ENCODE measurements at regions not wholly inside any gene's neighbourhood (a gene's known extent, or its start where the extent isn't known, plus 50 kb on each side); places are given as distances from the start of the nearest gene placed in this dataset.

DNA sequence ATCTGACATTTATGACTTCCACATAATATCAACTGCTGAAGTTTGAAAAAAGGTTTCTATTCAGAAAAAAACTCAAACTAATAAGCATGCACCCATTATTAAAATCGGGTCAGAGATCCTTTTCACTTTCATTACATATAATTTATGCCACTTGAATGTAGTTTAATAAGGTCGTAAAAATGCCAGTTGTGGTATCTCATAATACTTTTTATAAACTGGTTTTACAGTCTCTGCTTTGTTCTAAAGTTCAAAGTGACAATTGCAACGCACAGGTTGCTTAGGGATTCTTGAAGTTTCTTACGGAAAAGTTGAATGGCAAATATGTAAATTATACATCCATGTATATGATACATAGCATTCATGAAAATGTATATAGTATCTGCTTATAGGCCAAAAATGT, 229.4 kb upstream of the CEP162 start:
- Histone ChIP-seq H3K4me1 (no peaks in the 10 kb centered on the region), H3K4me3 (no peak overlapping the region), H3K9me3 (no peaks in the 10 kb centered on the region), H3K36me3 (replicated peaks) (no peaks in the 10 kb centered on the region), H3K27me3 (ENCODE audit: low read depth) (peaks cover 5% of the 10 kb centered on the region)
- in situ Hi-C loops (cut with MboI; ENCODE audit: low sequenced_read_pairs), result no loop called here
- DNase-seq (ENCODE audit: low spot score in 2 of 2), result no peak

DNA sequence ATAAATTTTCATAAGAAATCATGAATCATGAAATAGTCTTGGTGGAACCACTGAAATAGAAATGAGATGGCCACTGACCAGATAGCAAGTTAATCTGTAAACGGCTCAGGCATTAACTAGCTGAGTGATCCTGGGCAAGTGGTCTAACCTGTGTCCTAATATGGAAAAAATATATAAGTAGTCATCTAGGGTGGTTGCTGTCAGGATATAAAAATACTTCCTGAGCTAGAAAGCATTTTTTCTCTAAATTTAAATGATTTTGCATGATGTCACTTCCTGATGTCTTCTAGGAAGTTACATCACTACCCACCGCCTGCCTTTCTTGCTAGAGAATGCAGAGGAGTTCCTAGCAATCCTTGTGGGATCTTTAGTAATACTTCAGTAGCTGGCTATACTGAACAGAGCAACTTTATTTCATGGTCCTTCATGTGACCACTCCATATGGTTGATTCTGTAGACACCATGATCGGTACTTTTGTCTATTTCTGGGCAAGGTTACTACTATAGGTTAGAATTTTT, 228.1 kb upstream of the CEP162 start:
- Histone ChIP-seq H3K4me1 (no peaks in the 10 kb centered on the region), H3K27me3 (ENCODE audit: low read depth) (peaks cover 5% of the 10 kb centered on the region), H3K9me3 (no peaks in the 10 kb centered on the region), H3K36me3 (replicated peaks) (no peaks in the 10 kb centered on the region), H3K4me3 (no peak overlapping the region)
- DNase-seq (ENCODE audit: low spot score in 2 of 2), result no peak
- in situ Hi-C loops (cut with MboI; ENCODE audit: low sequenced_read_pairs), result no loop called here

DNA sequence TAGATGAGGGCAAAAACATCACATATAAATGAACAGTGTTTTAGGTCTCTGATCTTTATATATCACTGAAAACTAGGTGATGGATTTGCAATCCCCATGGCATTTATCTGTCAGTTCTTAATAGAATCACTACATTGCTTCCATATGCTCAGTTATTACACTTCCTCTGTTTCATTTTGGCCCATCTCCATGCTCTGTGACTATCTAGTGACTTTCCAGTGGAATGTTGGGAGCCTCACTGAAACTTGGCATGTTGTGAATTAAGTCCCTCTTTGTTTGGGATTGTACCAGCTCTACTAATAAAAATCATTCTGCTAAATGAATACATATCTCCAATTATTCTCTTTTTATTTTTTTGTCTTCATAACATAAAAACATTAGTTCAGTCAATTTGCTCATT, 226.1 kb upstream of the CEP162 start:
- Histone ChIP-seq H3K4me1 (no peaks in the 10 kb centered on the region), H3K9me3 (no peaks in the 10 kb centered on the region), H3K4me3 (no peak overlapping the region), H3K27me3 (ENCODE audit: low read depth) (no peaks in the 10 kb centered on the region; the same call in 1 of the 2 replicates), H3K36me3 (replicated peaks) (no peaks in the 10 kb centered on the region)
- in situ Hi-C loops (cut with MboI; ENCODE audit: low sequenced_read_pairs), result no loop called here
- no peak for DNase-seq (ENCODE audit: low spot score in 2 of 2)

DNA sequence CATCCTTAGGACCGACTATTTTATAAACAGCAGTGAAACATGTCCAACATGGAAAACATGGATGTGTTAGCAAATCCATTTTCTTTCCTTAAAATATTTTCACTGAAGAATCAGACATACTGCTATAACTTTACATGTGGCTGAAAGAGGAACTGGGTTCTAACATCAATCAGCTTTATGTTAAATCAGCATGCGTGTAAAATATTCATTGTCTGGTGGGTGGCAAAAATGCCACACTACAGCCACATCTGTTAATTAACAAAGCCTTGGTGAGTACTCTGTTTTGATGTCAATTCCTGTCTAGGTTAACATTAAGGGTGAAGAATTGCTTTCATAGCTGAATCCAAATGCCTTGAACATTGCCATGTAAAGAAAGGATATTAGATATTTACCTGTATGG, 222.6 kb upstream of the CEP162 start:
- no peaks in the 10 kb centered on the region for H3K27me3 ChIP-seq (ENCODE audit: low read depth)
- in situ Hi-C loops (cut with MboI; ENCODE audit: low sequenced_read_pairs), result no loop called here
- no peaks in the 10 kb centered on the region for H3K4me1 ChIP-seq
- H3K36me3 ChIP-seq (replicated peaks), result no peaks in the 10 kb centered on the region
- H3K9me3 ChIP-seq, result no peaks in the 10 kb centered on the region
- no peak for DNase-seq (ENCODE audit: low spot score in 2 of 2)
- no peak overlapping the region for H3K4me3 ChIP-seq

DNA sequence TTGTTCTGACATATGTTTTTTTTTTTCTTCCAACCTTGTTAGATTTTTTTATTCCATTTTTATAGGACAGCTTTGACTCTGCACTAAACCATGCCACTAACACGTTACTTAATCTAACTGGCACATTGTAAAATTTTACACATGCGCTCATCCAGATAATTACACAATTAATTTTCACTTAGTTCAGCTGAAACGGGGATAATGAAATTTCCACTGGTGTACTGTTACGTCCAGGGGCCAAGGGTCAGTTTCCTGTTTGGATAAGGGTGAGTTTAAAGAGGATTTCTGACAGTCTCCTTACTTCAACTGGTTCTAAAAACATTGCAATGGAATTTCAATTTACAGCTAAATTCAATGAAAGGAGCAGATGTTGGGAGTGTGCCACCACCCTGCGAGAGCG, 221.8 kb upstream of the CEP162 start:
- in situ Hi-C loops (cut with MboI; ENCODE audit: low sequenced_read_pairs), result no loop called here
- Histone ChIP-seq H3K27me3 (ENCODE audit: low read depth) (no peaks in the 10 kb centered on the region), H3K9me3 (no peaks in the 10 kb centered on the region), H3K4me1 (no peaks in the 10 kb centered on the region), H3K36me3 (replicated peaks) (no peaks in the 10 kb centered on the region), H3K4me3 (no peak overlapping the region)
- no peak for DNase-seq (ENCODE audit: low spot score in 2 of 2)

DNA sequence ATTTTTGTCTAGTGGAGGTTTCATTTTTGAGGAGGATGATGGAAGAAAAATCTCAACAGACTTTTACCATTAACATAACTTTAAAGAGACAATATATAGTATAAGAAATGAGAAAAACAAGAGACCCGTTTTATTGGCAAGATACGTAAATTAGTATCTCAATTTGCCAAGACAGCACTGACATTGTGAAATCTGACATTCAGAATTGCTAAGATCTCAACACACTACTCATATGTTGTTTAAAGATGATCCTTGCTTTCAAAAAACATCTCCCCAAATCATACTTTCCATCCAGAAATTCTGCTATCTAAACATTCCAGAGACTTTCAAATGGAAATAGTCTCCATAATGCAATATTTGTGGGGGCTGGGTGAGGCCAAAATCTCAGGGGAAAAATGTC, 220.9 kb upstream of the CEP162 start:
- in situ Hi-C loops (cut with MboI; ENCODE audit: low sequenced_read_pairs), result no loop called here

DNA sequence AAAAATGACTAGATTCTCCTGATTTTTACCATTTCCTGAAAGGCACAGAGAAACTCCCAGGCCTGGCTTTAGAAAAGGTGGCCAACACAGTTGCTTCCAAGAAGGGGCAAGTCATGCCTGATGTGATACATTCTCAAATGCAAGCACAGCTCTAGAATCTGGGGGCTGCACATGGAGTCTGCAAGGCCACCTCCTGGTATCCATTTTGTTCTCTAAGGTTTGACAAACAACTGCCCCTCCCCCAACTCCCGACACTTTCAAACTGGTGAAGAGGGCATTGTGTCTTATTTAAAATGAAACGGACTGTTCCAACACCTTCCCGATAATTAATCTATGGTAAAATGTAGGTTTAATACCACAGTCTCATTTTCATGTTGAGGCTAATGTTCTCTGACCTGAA, 220.2 kb upstream of the CEP162 start:
- Histone ChIP-seq H3K36me3 (replicated peaks) (no peaks in the 10 kb centered on the region), H3K4me1 (no peaks in the 10 kb centered on the region), H3K27me3 (ENCODE audit: low read depth) (no peaks in the 10 kb centered on the region), H3K4me3 (no peak overlapping the region), H3K9me3 (no peaks in the 10 kb centered on the region)
- no peak for DNase-seq (ENCODE audit: low spot score in 2 of 2)
- in situ Hi-C loops (cut with MboI; ENCODE audit: low sequenced_read_pairs), result no loop called here

More for the DNA sequence above, 220.9 kb upstream of the CEP162 start:
- Histone ChIP-seq H3K36me3 (replicated peaks) (no peaks in the 10 kb centered on the region), H3K27me3 (ENCODE audit: low read depth) (no peaks in the 10 kb centered on the region), H3K4me3 (no peak overlapping the region), H3K9me3 (no peaks in the 10 kb centered on the region), H3K4me1 (no peaks in the 10 kb centered on the region)
- DNase-seq (ENCODE audit: low spot score in 2 of 2), result no peak

DNA sequence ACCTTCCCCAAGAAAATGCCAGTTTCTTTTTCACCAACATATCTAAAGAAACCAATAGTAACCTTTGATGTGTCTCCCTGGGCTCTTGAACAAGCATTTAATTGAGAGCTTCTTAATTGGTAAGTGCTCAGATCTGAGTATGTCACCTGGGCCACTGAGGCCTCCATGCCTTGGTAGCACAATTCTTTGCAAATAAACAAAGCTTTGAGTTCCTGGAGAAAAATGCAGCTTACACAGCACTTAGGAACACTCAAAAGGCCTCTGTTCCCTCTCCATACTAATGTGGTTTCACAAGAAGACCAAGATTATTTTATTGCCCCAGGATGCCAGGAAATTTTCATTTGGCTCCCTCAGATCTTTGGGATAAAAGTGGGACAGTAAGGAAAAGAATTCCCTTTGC, 217.6 kb upstream of the CEP162 start:
- Histone ChIP-seq H3K36me3 (replicated peaks) (no peaks in the 10 kb centered on the region), H3K9me3 (no peaks in the 10 kb centered on the region), H3K4me1 (no peaks in the 10 kb centered on the region), H3K4me3 (no peak overlapping the region), H3K27me3 (ENCODE audit: low read depth) (no peaks in the 10 kb centered on the region)
- no peak for DNase-seq (ENCODE audit: low spot score in 2 of 2)
- in situ Hi-C loops (cut with MboI; ENCODE audit: low sequenced_read_pairs), result no loop called here

DNA sequence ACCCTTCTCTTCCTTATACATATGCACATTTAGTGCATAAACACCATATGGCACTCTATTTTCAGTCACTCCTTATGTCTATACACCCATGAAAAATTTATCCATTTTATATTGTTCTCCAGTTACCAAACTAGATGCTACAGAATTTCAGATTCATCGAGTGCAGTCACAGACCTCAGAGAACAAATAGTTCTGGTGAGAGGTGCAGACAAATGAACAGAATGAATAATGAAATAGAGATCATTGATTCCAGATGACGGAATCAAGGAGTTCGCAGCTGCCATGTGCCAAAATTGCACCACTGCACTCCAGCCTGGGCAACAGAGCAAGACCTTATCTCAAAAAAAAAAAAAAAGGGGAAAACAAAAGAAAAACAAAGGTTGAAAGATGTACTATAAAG, 214.8 kb upstream of the CEP162 start:
- H3K4me3 ChIP-seq, result no peak overlapping the region
- no peaks in the 10 kb centered on the region for H3K4me1 ChIP-seq
- H3K9me3 ChIP-seq, result no peaks in the 10 kb centered on the region
- in situ Hi-C loops (cut with MboI; ENCODE audit: low sequenced_read_pairs), result no loop called here
- no peaks in the 10 kb centered on the region for H3K27me3 ChIP-seq (ENCODE audit: low read depth)
- DNase-seq (ENCODE audit: low spot score in 2 of 2), result no peak
- no peaks in the 10 kb centered on the region for H3K36me3 ChIP-seq (replicated peaks)

DNA sequence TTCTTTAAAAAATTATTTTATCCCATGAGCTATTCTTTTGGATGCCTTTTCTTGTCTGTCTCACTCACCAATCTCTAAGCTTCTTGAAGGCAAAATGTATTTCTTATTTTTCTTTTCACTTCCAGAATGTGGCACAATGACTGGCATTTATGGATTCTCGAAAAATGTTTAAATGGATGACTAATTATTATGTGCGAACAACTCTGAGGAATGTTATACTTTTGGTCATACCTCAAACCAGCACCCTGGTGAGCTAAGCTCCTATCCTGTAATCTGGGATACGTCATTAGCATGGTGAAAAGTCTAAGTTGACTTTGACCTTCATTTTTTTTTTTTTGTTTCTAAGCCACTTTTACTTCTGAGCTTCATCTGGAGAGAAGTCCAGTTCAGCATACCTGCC, 214.0 kb upstream of the CEP162 start:
- no peak overlapping the region for H3K4me3 ChIP-seq
- H3K9me3 ChIP-seq, result no peaks in the 10 kb centered on the region
- DNase-seq (ENCODE audit: low spot score in 2 of 2), result no peak
- H3K27me3 ChIP-seq (ENCODE audit: low read depth), result no peaks in the 10 kb centered on the region
- in situ Hi-C loops (cut with MboI; ENCODE audit: low sequenced_read_pairs), result no loop called here
- no peaks in the 10 kb centered on the region for H3K4me1 ChIP-seq
- no peaks in the 10 kb centered on the region for H3K36me3 ChIP-seq (replicated peaks)

DNA sequence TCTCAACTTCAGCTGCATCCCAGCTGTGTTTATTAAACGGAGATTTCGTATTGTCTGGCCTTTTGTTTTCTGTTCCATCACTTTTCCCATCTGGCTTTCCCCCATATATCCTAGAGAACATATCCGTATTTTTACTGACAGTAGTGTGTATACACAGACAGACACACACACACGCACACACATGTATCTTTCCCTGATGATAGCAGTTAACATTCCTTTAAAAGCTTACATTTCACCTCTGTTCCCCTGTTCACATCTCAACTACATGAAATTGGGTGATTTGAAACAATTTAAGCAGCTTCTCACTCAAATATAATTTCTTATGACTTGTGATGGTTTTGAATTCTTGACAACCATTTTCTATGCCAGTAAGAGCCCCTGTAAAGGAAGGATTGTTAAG, 207.1 kb upstream of the CEP162 start:
- in situ Hi-C loops (cut with MboI; ENCODE audit: low sequenced_read_pairs), result no loop called here
- H3K4me1 ChIP-seq, result no peaks in the 10 kb centered on the region
- no peaks in the 10 kb centered on the region for H3K36me3 ChIP-seq (replicated peaks)
- H3K27me3 ChIP-seq (ENCODE audit: low read depth), result peaks cover 2% of the 10 kb centered on the region; the same call in 1 of the 2 replicates
- no peaks in the 10 kb centered on the region for H3K9me3 ChIP-seq
- no peak for DNase-seq (ENCODE audit: low spot score in 2 of 2)
- H3K4me3 ChIP-seq, result no peak overlapping the region

DNA sequence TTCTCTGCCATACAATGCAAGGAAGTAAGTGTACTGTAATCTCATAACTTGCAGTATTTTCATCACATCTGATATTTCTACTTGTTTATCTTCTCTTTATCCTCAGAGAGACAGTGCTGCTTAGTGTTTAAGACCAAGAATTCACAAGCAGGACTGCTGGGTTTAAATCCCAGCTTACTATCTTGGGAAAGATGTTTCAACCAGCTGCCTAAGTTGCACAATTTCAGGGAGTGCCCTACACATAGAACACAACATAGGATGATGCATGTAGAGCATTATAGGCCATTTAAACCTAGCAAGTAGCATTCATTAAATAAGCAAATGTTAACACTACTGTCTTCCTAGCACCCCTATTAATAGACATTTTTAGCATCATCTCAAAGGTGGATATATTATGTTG, 205.2 kb upstream of the CEP162 start:
- Histone ChIP-seq H3K4me3 (no peak overlapping the region), H3K27me3 (ENCODE audit: low read depth) (peaks cover 8% of the 10 kb centered on the region; the same call in 1 of the 2 replicates), H3K4me1 (no peaks in the 10 kb centered on the region), H3K9me3 (no peaks in the 10 kb centered on the region), H3K36me3 (replicated peaks) (no peaks in the 10 kb centered on the region)
- no peak for DNase-seq (ENCODE audit: low spot score in 2 of 2)
- in situ Hi-C loops (cut with MboI; ENCODE audit: low sequenced_read_pairs), result no loop called here

DNA sequence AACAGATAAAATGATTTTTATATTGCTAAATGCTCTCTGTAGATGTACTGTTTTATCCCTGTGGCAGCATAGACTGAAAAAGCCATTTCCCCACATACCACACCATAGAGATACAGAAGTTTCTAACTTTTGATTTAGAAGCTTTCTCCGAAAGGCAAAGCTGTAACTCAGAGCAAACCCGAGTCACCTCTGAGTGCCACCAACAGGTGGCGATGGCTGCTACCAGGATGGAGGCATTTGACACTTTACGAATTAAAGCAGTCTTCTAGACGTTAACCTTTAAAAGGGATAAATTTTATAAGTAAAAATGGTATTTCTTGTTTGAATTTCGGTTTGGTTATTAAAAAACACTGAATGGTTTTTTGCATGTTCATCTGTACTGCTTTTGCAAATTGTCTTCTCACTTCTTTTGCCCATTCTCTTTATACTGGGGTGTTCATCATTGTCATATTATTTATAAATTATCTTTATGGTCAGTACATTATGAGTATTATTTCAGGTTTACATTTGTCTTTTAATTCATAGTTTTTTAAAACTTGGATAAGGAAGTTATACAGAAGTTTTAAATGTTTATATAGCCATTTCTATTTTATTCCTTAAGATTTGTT, 201.0 kb upstream of the CEP162 start:
- Histone ChIP-seq H3K4me1 (0 out of 2 replicates have a peak, but pooled peaks cover 2% of the 10 kb centered on the region), H3K9me3 (no peaks in the 10 kb centered on the region), H3K27me3 (ENCODE audit: low read depth) (peaks cover 15% of the 10 kb centered on the region; the same call in 1 of the 2 replicates), H3K36me3 (replicated peaks) (no peaks in the 10 kb centered on the region), H3K4me3 (no peak overlapping the region)
- DNase-seq (ENCODE audit: low spot score in 2 of 2), result peak; percentile 34 to 57
- in situ Hi-C loops (cut with MboI; ENCODE audit: low sequenced_read_pairs), result no loop called here

DNA sequence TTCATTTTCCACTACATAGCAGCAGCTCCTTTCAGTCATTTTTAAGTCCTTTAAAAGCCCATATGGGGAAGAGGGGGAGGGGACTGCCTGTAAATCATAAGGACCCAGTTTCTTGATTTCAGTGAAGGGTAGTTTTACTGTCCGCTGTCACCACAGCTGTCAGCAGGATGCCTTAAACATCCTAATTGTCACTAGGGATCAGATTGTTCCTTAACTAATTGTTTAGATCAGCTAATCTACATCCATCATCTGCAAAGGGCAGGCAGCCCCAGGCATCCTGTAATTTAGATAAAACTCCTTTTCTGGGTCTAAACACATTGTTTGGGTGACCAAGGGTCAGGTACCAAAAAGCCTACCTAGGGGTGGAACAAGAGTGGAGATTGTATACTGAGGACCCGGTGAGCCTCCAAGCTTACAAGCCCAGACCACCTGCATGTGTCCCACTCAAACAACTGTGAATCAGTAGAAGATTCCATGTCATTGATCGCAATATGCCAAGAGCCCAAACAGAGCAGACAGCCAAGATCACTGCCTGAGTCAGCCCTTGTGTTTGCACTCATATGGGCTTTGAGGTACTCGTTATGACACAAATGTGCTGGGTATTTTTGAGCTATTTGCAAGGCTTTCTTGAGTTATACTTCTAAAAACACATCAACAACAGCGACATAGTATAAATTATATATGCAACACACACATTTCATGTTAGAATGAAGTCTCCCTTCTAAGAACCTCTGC, 198.7 kb upstream of the CEP162 start:
- no peak overlapping the region for H3K4me3 ChIP-seq
- 0 out of 2 replicates have a peak, but pooled peaks cover 2% of the 10 kb centered on the region for H3K4me1 ChIP-seq
- in situ Hi-C loops (cut with MboI; ENCODE audit: low sequenced_read_pairs), result no loop called here
- H3K36me3 ChIP-seq (replicated peaks), result no peaks in the 10 kb centered on the region
- no peak for DNase-seq (ENCODE audit: low spot score in 2 of 2)
- H3K27me3 ChIP-seq (ENCODE audit: low read depth), result peaks cover 15% of the 10 kb centered on the region; the same call in 1 of the 2 replicates
- no peaks in the 10 kb centered on the region for H3K9me3 ChIP-seq
